Prostate gland (tissue), 2 donors: ENCODE measurements at regions not wholly inside any gene's neighbourhood (a gene's known extent, or its start where the extent isn't known, plus 50 kb on each side); places are given as distances from the start of the nearest gene placed in this dataset.

Experiments
- CTCF ChIP-seq, 4 experiments: fragments of 200-600 bp in 2 of 4; fragments of 450-650 bp in 2 of 4; sonication (generic) in 2 of 4; IDR thresholded peaks; 1 replicate in 3 of 4; 2 replicates in 1 of 4; pipeline ENCODE4 v1.5.1; 2016 to 2019; ENCODE audit warnings: antibody characterized with exemption in 4 of 4, mild to moderate bottlenecking in 2 of 4, moderate library complexity in 2 of 4
- POLR2AphosphoS5 ChIP-seq: sonication (generic); formaldehyde crosslinking; IDR thresholded peaks from one replicate; pipeline ENCODE4 v1.6.1; 2017; ENCODE audit warnings: antibody characterized with exemption

- TF ChIP-seq POLR2AphosphoS5 (no peak), CTCF (IDR thresholded peaks at IDR 0.05) (no peak)
Measured at GRCh38 chr12:72839696-72840095, 567.5 kb downstream of the TRHDE start.
